ENCODE measurements at regions not wholly inside any gene's neighbourhood (a gene's known extent, or its start where the extent isn't known, plus 50 kb on each side); places are given as distances from the start of the nearest gene placed in this dataset.

- no peaks in the 10 kb centered on the region for H3K79me2 ChIP-seq (ENCODE audit: control insufficient read depth in 1 of 2, insufficient read depth in 2 of 2, low read length in 2 of 2)
- no peaks in the 10 kb centered on the region for H3K27me3 ChIP-seq (replicated peaks in 1 of 4; ENCODE audit: control insufficient read depth in 3 of 4, extremely low read depth in 1 of 4, insufficient read depth in 3 of 4, low read length in 3 of 4)
- H4K20me1 ChIP-seq (replicated peaks in 1 of 2; ENCODE audit: control insufficient read depth in 1 of 2, insufficient read depth in 2 of 2, low read length in 2 of 2): no peaks in the 10 kb centered on the region
- H3K14ac ChIP-seq (ENCODE audit: insufficient read length): no peak overlapping the region
- H2BK5ac ChIP-seq (ENCODE audit: low read depth, low read length): no peak overlapping the region
- no peak overlapping the region for H2AFZ ChIP-seq (ENCODE audit: low read length)
- CTCF ChIA-PET (ENCODE audit: partially characterized antibody): interaction anchor here (0.8 kb wide), 1 partner anchor 470 kb away, joined by 3 read pairs; no protein-coding TSS in a partner anchor
- no peaks in the 10 kb centered on the region for H3K79me1 ChIP-seq (ENCODE audit: low read depth, low read length)
- no peak overlapping the region for H4K91ac ChIP-seq (replicated peaks; ENCODE audit: insufficient read length, low read length)
- no peak overlapping the region for H2BK120ac ChIP-seq (replicated peaks; ENCODE audit: low read depth, low read length)
- no peak overlapping the region for H2BK15ac ChIP-seq (ENCODE audit: low read length)
- H3K4me1 ChIP-seq (replicated peaks in 1 of 4; ENCODE audit: control insufficient read depth in 3 of 4, insufficient read depth in 4 of 4, low read length in 3 of 4): no peaks in the 10 kb centered on the region
- no peak overlapping the region for H3K9ac ChIP-seq (replicated peaks in 1 of 4; ENCODE audit: extremely low read depth in 1 of 4, low read depth in 3 of 4, low read length in 3 of 4)
- TF ChIP-seq SIN3A (conservative IDR thresholded peaks at IDR 0.05 in 1 of 2, IDR thresholded peaks at IDR 0.05 in 1 of 2; ENCODE audit: low read depth in 1 of 2, low read length in 2 of 2): no peak
- TF ChIP-seq TAF7 (optimal IDR thresholded peaks at IDR 0.05; ENCODE audit: borderline replicate concordance, low read depth, low read length): no peak
- TF ChIP-seq JUN (IDR thresholded peaks at IDR 0.05; ENCODE audit: low read depth, low read length): no peak
- H4K5ac ChIP-seq (ENCODE audit: insufficient read length, low read depth, low read length): no peak overlapping the region
- H4K8ac ChIP-seq (ENCODE audit: extremely low read depth, insufficient read depth, low read length): no peak overlapping the region
- no peak overlapping the region for H3K4me2 ChIP-seq (ENCODE audit: insufficient read depth in 1 of 2, low read depth in 2 of 2, low read length in 2 of 2)
- no peak overlapping the region for H3K27ac ChIP-seq (ENCODE audit: low read depth, low read length)
- POLR2A ChIA-PET (ENCODE audit: partially characterized antibody): no interaction called here
- H3K56ac ChIP-seq (replicated peaks; ENCODE audit: insufficient read length, low read depth, low read length): no peak overlapping the region
- no peaks in the 10 kb centered on the region for H3K9me3 ChIP-seq (ENCODE audit: insufficient read depth in 2 of 2, low read depth in 1 of 2, low read length in 1 of 2)
- H2BK20ac ChIP-seq (ENCODE audit: low read length): no peak overlapping the region
- H3K36me3 ChIP-seq (ENCODE audit: control insufficient read depth in 2 of 4, insufficient read depth in 4 of 4, low read length in 3 of 4): no peaks in the 10 kb centered on the region
- H3K23me2 ChIP-seq (ENCODE audit: low read depth, low read length): no peaks in the 10 kb centered on the region
- no peak overlapping the region for H2AK5ac ChIP-seq (ENCODE audit: low read depth, low read length)
- no peak overlapping the region for H3K23ac ChIP-seq (ENCODE audit: insufficient read length)
- H2BK12ac ChIP-seq (ENCODE audit: low read depth, low read length): no peak overlapping the region
- H3K4ac ChIP-seq (replicated peaks; ENCODE audit: insufficient read length, low read depth, low read length): no peak overlapping the region
- H3K18ac ChIP-seq (ENCODE audit: extremely low read depth, low read length): no peak overlapping the region
- DNase-seq (ENCODE audit: low read depth in 1 of 2, low spot score in 2 of 2) (no peak), FAIRE-seq (no peak)
- H3K4me3 ChIP-seq (ENCODE audit: extremely low read depth in 1 of 4, insufficient read depth in 2 of 4, low read depth in 3 of 4, low read length in 4 of 4): no peak overlapping the region
- 83% methylated on average over 4 of the region's 4 CpGs; no CpG with 5 or more reads in 1 of the 2 experiments for WGBS, 2 experiments (ENCODE audit: extremely low coverage in 1 of 2, insufficient coverage in 1 of 2, insufficient read length in 1 of 2, insufficient replicate concordance in 2 of 2, low coverage in 1 of 2, low lambda C conversion rate in 2 of 2, missing lambda C conversion rate in 1 of 2)
These were observed 104.9 kb upstream of the TSHZ2 start for GRCh38 chr20:52867305-52867704.

All from H1 (cell line).